B cell (primary cell): ENCODE measurements at regions not wholly inside any gene's neighbourhood (a gene's known extent, or its start where the extent isn't known, plus 50 kb on each side); places are given as distances from the start of the nearest gene placed in this dataset.

Source experiments
- ATAC-seq: fragments of 200-7000 bp; cut with Tn5 transposase; one replicate; pipeline ENCODE4 v1.10.0; 2021; ENCODE audit warnings: low read depth, mild to moderate bottlenecking, moderate number of reproducible peaks, moderate library complexity
- CTCF ChIA-PET: fragments of 350-600 bp; sonication (Branson Sonifier 250); formaldehyde crosslinking; loops from one replicate; lab custom pipeline; 2021; ENCODE audit warnings: antibody characterized with exemption, inconsistent platforms; lab: Charles Lee
- POLR2A ChIA-PET: fragments of 350-600 bp; sonication (Branson Sonifier 250); formaldehyde crosslinking; loops from one replicate; lab custom pipeline; 2021; ENCODE audit warnings: antibody characterized with exemption; lab: Charles Lee
- DNase-seq: peaks from one replicate; pipeline ENCODE4 v3.0.0; 2013
- H2AFZ ChIP-seq: 2 replicates; pipeline ENCODE4 v1.6.1; 2012; ENCODE audit warnings: mild to moderate bottlenecking, low read depth, low read length; ENCODE audit not compliant: insufficient read depth, poor library complexity, severe bottlenecking
- H3K27ac ChIP-seq, 2 donors: 1 replicate in 1 of 2; 2 replicates in 1 of 2; pipeline ENCODE4 v1.5.1; 2012 to 2013; ENCODE audit warnings: low read length in 2 of 2, mild to moderate bottlenecking in 2 of 2, moderate library complexity in 1 of 2
- H3K27me3 ChIP-seq, 4 experiments: fragments of 200-600 bp in 1 of 4; sonication (generic) in 1 of 4; replicated peaks in 1 of 4; 1 replicate in 2 of 4; 2 replicates in 2 of 4; pipeline versions ENCODE4 v1.6.1 to v1.7.0; 2013 to 2016; ENCODE audit warnings: low read length in 3 of 4, mild to moderate bottlenecking in 2 of 4, mixed read lengths in 1 of 4, moderate library complexity in 1 of 4; ENCODE audit not compliant: insufficient read depth in 4 of 4, control insufficient read depth in 3 of 4; ENCODE audit errors: control extremely low read depth in 1 of 4
- H3K36me3 ChIP-seq, 2 experiments: replicated peaks in 1 of 2; 1 replicate in 1 of 2; 2 replicates in 1 of 2; pipeline versions ENCODE4 v1.6.1 to v1.7.1; 2013; ENCODE audit warnings: low read length in 1 of 2; ENCODE audit not compliant: insufficient read depth in 2 of 2, control insufficient read depth in 1 of 2; ENCODE audit errors: control extremely low read depth in 1 of 2, extremely low read depth in 1 of 2
- H3K4me1 ChIP-seq, 2 donors: fragments of 200-600 bp in 1 of 2; sonication (generic) in 1 of 2; 1 replicate in 1 of 2; 2 replicates in 1 of 2; pipeline versions ENCODE4 v1.5.1 to v1.6.1; 2013 to 2017; ENCODE audit warnings: low read length in 2 of 2; ENCODE audit not compliant: control insufficient read depth in 2 of 2, insufficient read depth in 2 of 2
- H3K4me2 ChIP-seq: replicated peaks from 2 replicates; pipeline ENCODE3; 2012; ENCODE audit warnings: mild to moderate bottlenecking, low read depth, low read length; ENCODE audit not compliant: poor library complexity, severe bottlenecking
- H3K4me3 ChIP-seq, 5 experiments: fragments of 200-600 bp in 1 of 5; sonication (generic) in 1 of 5; 1 replicate in 3 of 5; 2 replicates in 2 of 5; pipeline versions ENCODE4 v1.5.1 to v1.7.0; 2011 to 2016; ENCODE audit warnings: low read length in 4 of 5, mild to moderate bottlenecking in 4 of 5, low read depth in 2 of 5, control low read depth in 1 of 5, moderate library complexity in 1 of 5; ENCODE audit not compliant: insufficient read depth in 1 of 5; ENCODE audit errors: control extremely low read depth in 1 of 5, extremely low read depth in 1 of 5
- H3K79me2 ChIP-seq: fragments of 200-600 bp; sonication (generic); one replicate; pipeline ENCODE4 v1.6.0; 2016; ENCODE audit warnings: low read length; ENCODE audit not compliant: control insufficient read depth, insufficient read depth
- H3K9ac ChIP-seq: fragments of 200-600 bp; sonication (generic); 2 replicates; pipeline ENCODE4 v1.6.1; 2017; ENCODE audit warnings: mild to moderate bottlenecking, low read length, moderate library complexity
- H3K9me3 ChIP-seq, 3 donors: one replicate each; pipeline versions ENCODE4 v1.6.1 to v1.7.1; 2013; ENCODE audit warnings: low read length in 2 of 3; ENCODE audit not compliant: control insufficient read depth in 2 of 3, insufficient read depth in 1 of 3; ENCODE audit errors: control extremely low read depth in 1 of 3
- H4K20me1 ChIP-seq: 2 replicates; pipeline ENCODE4 v1.6.0; 2012; ENCODE audit warnings: mild to moderate bottlenecking, low read length; ENCODE audit not compliant: insufficient read depth, control insufficient read depth, poor library complexity, severe bottlenecking
- H3K27ac Mint-ChIP-seq: one replicate; pipeline ENCODE4 v1.8.0; 2021; ENCODE audit warnings: mixed read lengths
- H3K27me3 Mint-ChIP-seq: one replicate; pipeline ENCODE4 v1.8.0; 2021; ENCODE audit warnings: mixed read lengths
- H3K4me1 Mint-ChIP-seq: one replicate; pipeline ENCODE4 v1.8.0; 2021; ENCODE audit warnings: mixed read lengths
- H3K4me3 Mint-ChIP-seq: one replicate; pipeline ENCODE4 v1.8.0; 2021; ENCODE audit warnings: mixed read lengths
- H3K9me3 Mint-ChIP-seq: one replicate; pipeline ENCODE4 v1.8.0; 2022; ENCODE audit warnings: mixed read lengths; ENCODE audit not compliant: insufficient read depth
- EZH2 ChIP-seq: IDR thresholded peaks from 2 replicates; pipeline ENCODE4 v1.6.1; 2012; ENCODE audit warnings: borderline replicate concordance, low read depth, mild to moderate bottlenecking, moderate library complexity, low read length; ENCODE audit not compliant: insufficient read depth, poor library complexity, severe bottlenecking
- WGBS: methylation state at CpG from one replicate; pipeline ENCODE4 v1.1.5; 2013; ENCODE audit warnings: missing lambda C conversion rate; ENCODE audit not compliant: insufficient coverage; 5-methylcytosine and 5-hydroxymethylcytosine counted together
- intact Hi-C: fragments of 100-400 bp; cut with micrococcal nuclease; formaldehyde crosslinking; loops from one replicate; pipeline ENCODE4 v1.10.0; 2022
- TF ChIP-seq, protein P1 (sequence below): fragments of 200-600 bp; IDR thresholded peaks from one replicate; pipeline ENCODE4 v1.8.0; 2022; ENCODE audit warnings: antibody characterized with exemption, mild to moderate bottlenecking

DNA sequence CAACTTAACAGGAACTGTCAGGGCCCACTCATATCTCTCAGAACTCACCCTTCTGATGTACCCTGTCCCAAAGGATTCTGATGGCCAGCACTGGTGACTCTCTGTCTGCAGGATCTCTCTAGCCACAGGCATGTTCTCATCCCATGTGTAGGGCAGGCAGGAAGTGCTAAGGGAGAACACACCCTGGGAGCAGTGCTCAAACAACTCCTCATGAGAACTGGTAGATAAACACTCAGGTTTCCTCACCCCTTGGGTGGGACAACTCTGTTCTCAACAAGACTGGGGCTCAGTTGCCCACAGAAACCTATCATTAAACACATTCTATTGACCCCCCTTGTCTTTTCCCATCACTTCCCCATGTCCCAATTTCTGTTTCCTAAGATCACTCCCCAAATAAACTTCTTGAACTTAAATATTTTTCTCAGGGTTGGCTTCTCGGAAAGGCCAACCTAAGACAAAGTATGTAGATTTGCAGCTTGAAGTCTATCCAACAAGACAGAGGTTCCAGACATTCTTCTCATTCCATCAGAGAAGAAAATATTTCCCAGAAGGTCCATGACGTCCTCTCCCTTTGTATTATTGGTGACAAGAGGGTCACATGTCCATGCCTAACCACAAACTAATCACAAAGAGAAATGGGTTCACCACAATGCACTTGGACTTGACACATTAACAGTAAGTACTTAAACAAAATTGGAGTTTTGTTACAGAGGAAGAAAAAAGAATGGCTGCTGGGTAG is 276.6 kb upstream of the GADL1 start:
- Histone ChIP-seq H2AFZ (no peak overlapping the region), H3K9me3 (no peaks in the 10 kb centered on the region), H3K4me1 (no peaks in the 10 kb centered on the region), H3K27me3 (no peaks in the 10 kb centered on the region), H4K20me1 (no peaks in the 10 kb centered on the region), H3K79me2 (no peaks in the 10 kb centered on the region), H3K36me3 (no peaks in the 10 kb centered on the region), H3K4me2 (no peak overlapping the region), H3K9ac (no peak overlapping the region), H3K4me3 (no peak overlapping the region), H3K27ac (no peak overlapping the region)
- CTCF ChIA-PET, result no interaction called here
- intact Hi-C loops, result no loop called here
- H3K4me3 Mint-ChIP-seq, result no peak overlapping the region
- no CpG with 5 or more reads among the region's 2 CpGs for WGBS
- H3K4me1 Mint-ChIP-seq, result no peaks in the 10 kb centered on the region
- H3K27me3 Mint-ChIP-seq, result no peaks in the 10 kb centered on the region
- TF ChIP-seq, protein P1, sequence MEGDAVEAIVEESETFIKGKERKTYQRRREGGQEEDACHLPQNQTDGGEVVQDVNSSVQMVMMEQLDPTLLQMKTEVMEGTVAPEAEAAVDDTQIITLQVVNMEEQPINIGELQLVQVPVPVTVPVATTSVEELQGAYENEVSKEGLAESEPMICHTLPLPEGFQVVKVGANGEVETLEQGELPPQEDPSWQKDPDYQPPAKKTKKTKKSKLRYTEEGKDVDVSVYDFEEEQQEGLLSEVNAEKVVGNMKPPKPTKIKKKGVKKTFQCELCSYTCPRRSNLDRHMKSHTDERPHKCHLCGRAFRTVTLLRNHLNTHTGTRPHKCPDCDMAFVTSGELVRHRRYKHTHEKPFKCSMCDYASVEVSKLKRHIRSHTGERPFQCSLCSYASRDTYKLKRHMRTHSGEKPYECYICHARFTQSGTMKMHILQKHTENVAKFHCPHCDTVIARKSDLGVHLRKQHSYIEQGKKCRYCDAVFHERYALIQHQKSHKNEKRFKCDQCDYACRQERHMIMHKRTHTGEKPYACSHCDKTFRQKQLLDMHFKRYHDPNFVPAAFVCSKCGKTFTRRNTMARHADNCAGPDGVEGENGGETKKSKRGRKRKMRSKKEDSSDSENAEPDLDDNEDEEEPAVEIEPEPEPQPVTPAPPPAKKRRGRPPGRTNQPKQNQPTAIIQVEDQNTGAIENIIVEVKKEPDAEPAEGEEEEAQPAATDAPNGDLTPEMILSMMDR, result no peak
- TF ChIP-seq EZH2, result no peak
- no peak for DNase-seq
- no peak overlapping the region for H3K27ac Mint-ChIP-seq
- POLR2A ChIA-PET, result no interaction called here
- ATAC-seq, result no peak
- no peaks in the 10 kb centered on the region for H3K9me3 Mint-ChIP-seq

- DNase-seq, result no peak
- no peak for ATAC-seq
- POLR2A ChIA-PET, result no interaction called here
- WGBS, result 70% methylated on average over 2 of the region's 4 CpGs
- Histone ChIP-seq H3K4me1 (no peaks in the 10 kb centered on the region), H3K36me3 (no peaks in the 10 kb centered on the region), H3K27me3 (no peaks in the 10 kb centered on the region), H3K4me2 (no peak overlapping the region), H3K4me3 (no peak overlapping the region), H2AFZ (no peak overlapping the region), H3K9me3 (no peaks in the 10 kb centered on the region), H4K20me1 (no peaks in the 10 kb centered on the region), H3K9ac (no peak overlapping the region), H3K79me2 (no peaks in the 10 kb centered on the region), H3K27ac (no peak overlapping the region)
- H3K27me3 Mint-ChIP-seq, result no peaks in the 10 kb centered on the region
- H3K4me1 Mint-ChIP-seq, result no peaks in the 10 kb centered on the region
- intact Hi-C loops, result no loop called here
- H3K27ac Mint-ChIP-seq, result no peak overlapping the region
- TF ChIP-seq, protein P1, result no peak
- no peak for TF ChIP-seq EZH2
- CTCF ChIA-PET, result no interaction called here
- no peak overlapping the region for H3K4me3 Mint-ChIP-seq
- no peaks in the 10 kb centered on the region for H3K9me3 Mint-ChIP-seq
These were observed 277.9 kb upstream of the GADL1 start for GRCh38 chr3:31172336-31172735.
